GM06990 (cell line): ENCODE measurements at regions not wholly inside any gene's neighbourhood (a gene's known extent, or its start where the extent isn't known, plus 50 kb on each side); places are given as distances from the start of the nearest gene placed in this dataset.
"Not testable (repeated sequence)": the region's sequence is repeated elsewhere in the genome, so short reads cannot be mapped to it uniquely, and the experiment has no call there.

Experiments used
- DNase-seq: peaks from one replicate; pipeline ENCODE4 v3.0.0-alpha.2; 2011; ENCODE audit not compliant: insufficient read length; ENCODE audit errors: extremely low read depth
- H3K27me3 ChIP-seq: replicated peaks from 2 replicates; pipeline ENCODE4 v1.6.0; 2011; ENCODE audit warnings: low read length; ENCODE audit not compliant: control insufficient read depth, insufficient read depth
- H3K36me3 ChIP-seq: 2 replicates; pipeline ENCODE4 v1.5.1; 2011; ENCODE audit warnings: low read length; ENCODE audit not compliant: control insufficient read depth, insufficient read depth
- H3K4me3 ChIP-seq: replicated peaks from 2 replicates; pipeline ENCODE4 v1.5.1; 2011; ENCODE audit warnings: low read depth, mild to moderate bottlenecking, control low read depth, low read length
- TF ChIP-seq, protein P1 (sequence below): IDR thresholded peaks from 2 replicates; pipeline ENCODE4 v1.5.1; 2011; ENCODE audit warnings: low read length, control low read depth, mild to moderate bottlenecking, inconsistent platforms; ENCODE audit not compliant: insufficient read depth, poor library complexity, severe bottlenecking

DNA sequence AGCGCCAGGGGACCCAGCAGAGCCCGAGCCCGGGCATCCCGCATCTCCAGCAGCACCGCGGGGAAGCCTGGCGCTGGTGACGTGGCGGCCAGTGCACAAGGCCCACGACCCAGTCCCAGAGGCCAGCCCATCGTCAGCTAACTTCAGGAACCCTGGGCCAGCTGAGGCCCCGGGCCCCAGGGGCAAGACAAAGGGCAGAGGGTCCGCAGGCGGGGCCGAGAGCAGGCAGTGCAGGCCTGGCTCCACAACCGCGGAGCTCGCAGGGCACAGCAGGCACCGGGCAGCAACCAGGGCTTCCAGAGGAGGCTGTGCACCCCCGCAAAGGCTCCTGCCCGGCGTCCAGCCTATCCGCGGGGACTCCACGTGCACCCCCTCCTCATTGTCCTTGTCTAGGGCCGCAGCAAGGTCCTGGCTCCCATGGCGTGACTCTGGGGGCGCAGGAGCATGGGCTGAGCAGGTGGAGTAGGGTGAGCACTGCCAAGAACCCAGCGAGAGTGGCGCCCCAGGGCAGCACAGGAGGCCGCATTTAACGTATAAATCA, 352.5 kb downstream of the KCNJ18 start:
- H3K27me3 ChIP-seq, H3K4me3 ChIP-seq, DNase-seq, H3K36me3 ChIP-seq: not testable (repeated sequence)

DNA sequence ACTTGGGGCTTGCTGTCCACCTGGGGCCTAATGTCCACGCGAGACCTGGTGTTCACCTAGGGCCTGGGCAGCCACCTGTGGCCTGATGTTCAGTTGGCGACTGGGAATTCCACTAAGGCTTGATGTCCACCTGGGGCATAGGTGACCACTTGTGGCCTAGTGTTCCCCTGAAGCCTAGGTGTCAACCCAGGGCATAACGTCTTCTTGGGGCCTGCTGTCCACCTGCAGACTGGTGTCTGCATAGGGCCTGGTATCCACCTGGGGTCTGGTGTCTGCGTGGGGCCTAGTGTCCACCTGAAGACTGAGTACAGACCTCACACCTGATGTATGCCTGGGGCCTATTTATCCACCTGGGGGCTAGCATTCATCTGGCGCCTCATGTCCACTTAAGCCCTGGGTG, 355.2 kb downstream of the KCNJ18 start:
- H3K27me3 ChIP-seq, H3K4me3 ChIP-seq, DNase-seq, H3K36me3 ChIP-seq: not testable (repeated sequence)

DNA sequence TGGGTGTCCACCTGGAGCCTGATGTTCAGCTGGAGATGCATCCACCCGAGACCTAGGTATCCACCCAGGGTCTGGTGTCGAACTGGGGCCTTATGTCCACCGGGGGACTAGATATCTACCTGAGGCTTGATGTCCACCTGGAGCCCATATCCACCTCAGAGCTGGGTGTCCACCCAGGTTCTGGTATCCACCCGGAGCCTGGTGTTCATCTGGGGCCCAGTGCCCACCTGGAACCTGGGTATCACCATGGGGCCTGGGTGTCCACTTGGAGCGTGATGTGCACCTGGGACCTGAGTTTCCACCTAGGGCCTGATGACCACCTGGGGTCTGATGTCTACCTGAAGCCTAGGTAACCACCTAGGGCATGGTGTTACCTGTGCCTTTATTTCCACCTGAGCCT, 355.9 kb downstream of the KCNJ18 start:
- H3K36me3 ChIP-seq, H3K27me3 ChIP-seq, H3K4me3 ChIP-seq, DNase-seq: not testable (repeated sequence)

GRCh38 chr17:22050766-22051165, 358.4 kb downstream of the KCNJ18 start:
- not testable (repeated sequence) for H3K27me3 ChIP-seq, DNase-seq, H3K36me3 ChIP-seq, H3K4me3 ChIP-seq

- H3K4me3 ChIP-seq, DNase-seq, H3K27me3 ChIP-seq, H3K36me3 ChIP-seq: not testable (repeated sequence)
These were observed 360.4 kb downstream of the KCNJ18 start for GRCh38 chr17:22052715-22053114.

DNA sequence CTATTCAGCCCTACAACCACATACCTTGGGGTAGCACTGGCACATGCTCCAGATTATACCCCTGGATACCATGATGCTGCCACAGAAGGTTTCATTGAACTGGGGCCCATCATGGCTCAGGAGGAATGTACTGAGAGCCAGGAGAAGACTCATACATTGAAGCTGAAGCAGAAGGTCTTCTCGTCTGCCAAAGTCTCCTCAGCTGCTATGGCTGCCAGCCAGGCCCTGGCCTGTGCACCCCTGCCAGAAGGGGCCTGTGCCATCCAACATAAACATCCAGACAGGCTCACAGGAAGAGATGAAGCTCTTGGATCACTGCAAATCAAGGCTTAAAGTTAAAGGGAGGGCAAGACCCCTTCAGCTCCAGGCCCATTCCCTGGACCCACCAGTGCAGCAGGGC, 364.2 kb downstream of the KCNJ18 start:
- not testable (repeated sequence) for H3K36me3 ChIP-seq, DNase-seq, H3K4me3 ChIP-seq, H3K27me3 ChIP-seq

- not testable (repeated sequence) for H3K27me3 ChIP-seq, H3K36me3 ChIP-seq, DNase-seq, H3K4me3 ChIP-seq
These were observed 383.6 kb downstream of the KCNJ18 start for GRCh38 chr17:22075918-22076317.

DNA sequence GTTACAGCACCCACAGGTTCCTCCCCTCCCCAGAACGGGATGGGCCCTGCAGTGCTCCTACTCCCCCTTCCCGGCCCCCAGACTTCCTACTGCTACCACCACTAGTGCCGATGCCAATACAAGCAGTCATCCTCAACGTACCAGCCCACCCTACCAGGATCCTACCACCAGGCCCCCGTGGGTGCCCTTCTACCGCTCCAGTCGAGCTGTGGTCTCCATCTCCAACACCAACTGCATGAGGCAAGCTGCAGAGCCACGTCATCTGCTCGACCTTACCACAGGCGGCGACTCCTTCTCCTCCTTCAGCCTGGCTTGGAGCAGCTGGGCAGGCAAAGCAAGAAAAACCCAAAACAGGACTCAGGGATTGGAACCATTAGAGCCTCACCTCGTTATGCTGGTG, 396.3 kb downstream of the KCNJ18 start:
- H3K36me3 ChIP-seq, DNase-seq, H3K4me3 ChIP-seq: not testable (repeated sequence)

DNA sequence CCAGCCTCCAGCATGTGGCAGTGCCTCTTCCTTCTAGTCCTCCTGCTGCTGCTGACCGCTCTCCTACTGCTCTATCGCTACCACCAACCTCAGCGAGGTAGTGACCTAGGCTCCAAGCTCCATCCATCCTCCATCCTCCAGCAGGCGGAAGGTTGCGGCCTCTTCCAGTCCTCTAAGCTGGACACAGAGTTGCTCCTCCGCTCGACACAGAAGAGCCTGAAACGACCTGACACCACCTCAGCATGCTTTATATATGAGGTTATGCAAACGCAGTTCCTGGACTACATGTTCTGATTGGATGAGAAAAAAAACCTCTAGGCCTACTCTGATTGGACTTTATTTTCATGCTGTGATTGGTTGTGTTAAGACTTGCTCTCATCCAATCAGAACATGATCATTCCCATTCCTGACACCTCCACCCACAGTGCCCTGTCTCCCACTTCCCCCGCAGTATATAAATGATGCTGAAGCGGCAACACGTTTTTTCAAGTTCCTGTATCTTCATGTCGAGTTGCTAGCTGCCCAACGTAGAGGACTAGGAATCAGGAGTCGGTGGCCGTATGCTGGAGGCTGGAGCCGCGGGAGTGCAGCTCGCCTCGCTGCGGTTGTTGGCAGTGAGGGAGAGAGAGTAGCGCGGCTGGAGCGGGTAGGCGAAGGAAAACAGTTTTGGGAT, 398.1 kb downstream of the KCNJ18 start:
- Histone ChIP-seq H3K4me3 (no peak overlapping the region), H3K36me3 (no peaks in the 10 kb centered on the region), H3K27me3 (no peaks in the 10 kb centered on the region)
- no peak for DNase-seq
- TF ChIP-seq, protein P1, sequence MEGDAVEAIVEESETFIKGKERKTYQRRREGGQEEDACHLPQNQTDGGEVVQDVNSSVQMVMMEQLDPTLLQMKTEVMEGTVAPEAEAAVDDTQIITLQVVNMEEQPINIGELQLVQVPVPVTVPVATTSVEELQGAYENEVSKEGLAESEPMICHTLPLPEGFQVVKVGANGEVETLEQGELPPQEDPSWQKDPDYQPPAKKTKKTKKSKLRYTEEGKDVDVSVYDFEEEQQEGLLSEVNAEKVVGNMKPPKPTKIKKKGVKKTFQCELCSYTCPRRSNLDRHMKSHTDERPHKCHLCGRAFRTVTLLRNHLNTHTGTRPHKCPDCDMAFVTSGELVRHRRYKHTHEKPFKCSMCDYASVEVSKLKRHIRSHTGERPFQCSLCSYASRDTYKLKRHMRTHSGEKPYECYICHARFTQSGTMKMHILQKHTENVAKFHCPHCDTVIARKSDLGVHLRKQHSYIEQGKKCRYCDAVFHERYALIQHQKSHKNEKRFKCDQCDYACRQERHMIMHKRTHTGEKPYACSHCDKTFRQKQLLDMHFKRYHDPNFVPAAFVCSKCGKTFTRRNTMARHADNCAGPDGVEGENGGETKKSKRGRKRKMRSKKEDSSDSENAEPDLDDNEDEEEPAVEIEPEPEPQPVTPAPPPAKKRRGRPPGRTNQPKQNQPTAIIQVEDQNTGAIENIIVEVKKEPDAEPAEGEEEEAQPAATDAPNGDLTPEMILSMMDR, result no peak

More for the DNA sequence above, 396.3 kb downstream of the KCNJ18 start:
- not testable (repeated sequence) for H3K27me3 ChIP-seq

DNA sequence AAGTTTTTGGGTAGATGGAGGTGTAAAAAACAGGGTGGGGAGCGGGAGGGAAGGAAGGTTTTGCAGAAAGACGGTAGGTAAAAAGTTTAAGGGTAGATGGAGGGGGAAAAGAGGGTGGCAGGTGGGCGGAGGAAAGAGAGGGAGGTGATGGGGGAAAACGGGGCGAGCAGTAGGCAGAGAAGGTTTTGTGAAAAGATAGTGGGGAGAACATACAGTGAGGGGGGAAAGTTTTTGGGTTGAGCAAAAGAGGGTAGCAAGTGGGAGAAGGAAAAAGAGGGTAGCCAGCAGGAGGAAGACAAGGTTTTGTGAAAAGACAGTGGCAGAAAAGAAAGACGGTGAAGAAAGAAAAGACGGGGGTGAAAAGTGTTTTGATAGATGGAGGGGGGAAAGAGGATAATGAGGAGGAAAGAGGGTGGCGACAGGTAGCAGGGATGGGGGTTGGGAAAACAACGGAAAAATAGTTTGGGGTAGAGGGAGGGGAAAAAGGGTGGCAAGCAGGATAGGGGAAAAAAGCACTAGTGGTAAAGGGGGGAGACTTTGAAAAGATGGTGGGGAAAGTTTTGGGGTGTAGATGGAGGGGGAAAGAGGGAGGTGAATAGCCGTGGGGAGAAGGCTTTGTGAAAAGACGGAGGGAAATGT, 398.8 kb downstream of the KCNJ18 start:
- H3K36me3 ChIP-seq, H3K4me3 ChIP-seq, H3K27me3 ChIP-seq, DNase-seq: not testable (repeated sequence)

- not testable (repeated sequence) for DNase-seq, H3K27me3 ChIP-seq, H3K36me3 ChIP-seq, H3K4me3 ChIP-seq
These were observed 399.5 kb downstream of the KCNJ18 start for GRCh38 chr17:22091840-22092239.

DNA sequence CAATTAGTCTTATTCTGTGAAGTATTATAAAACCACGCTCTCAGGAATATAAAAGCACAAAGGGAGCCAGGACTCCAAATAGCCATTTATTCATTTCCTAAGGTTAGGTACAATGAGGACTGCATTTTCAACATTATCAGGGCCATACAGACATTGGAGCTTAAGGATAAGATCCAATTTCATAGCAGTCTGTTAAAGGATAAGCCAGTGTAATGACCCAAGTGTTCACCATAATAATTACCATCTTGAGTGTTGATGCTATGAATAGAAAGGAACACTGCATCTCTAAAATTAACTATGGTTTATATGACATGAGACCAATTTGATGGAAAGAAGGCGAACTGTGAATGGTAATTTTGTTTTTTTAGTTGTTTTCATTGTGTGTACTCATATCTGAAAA, 403.1 kb downstream of the KCNJ18 start:
- DNase-seq, H3K36me3 ChIP-seq, H3K4me3 ChIP-seq, H3K27me3 ChIP-seq: not testable (repeated sequence)

GRCh38 chr17:22099633-22100032, 407.3 kb downstream of the KCNJ18 start:
- H3K4me3 ChIP-seq, DNase-seq, H3K27me3 ChIP-seq, H3K36me3 ChIP-seq: not testable (repeated sequence)
